Neural cell (in vitro differentiated cells): ENCODE measurements at regions not wholly inside any gene's neighbourhood (a gene's known extent, or its start where the extent isn't known, plus 50 kb on each side); places are given as distances from the start of the nearest gene placed in this dataset.

Experiments
- H2AFZ ChIP-seq: fragments of 200-600, 300-800 bp; sonication (generic), shearing (Covaris generic); 2 replicates; pipeline ENCODE4 v1.6.0; 2014; ENCODE audit warnings: low read depth, mild to moderate bottlenecking, antibody characterized with exemption, low read length, moderate library complexity
- H3F3A ChIP-seq: fragments of 200-600 bp; shearing (Covaris generic); 2 replicates; pipeline ENCODE4 v1.6.1; 2016; ENCODE audit warnings: mild to moderate bottlenecking, moderate library complexity, mixed read lengths, antibody characterized with exemption, low read length; ENCODE audit not compliant: insufficient read depth, poor library complexity, severe bottlenecking
- H3K27ac ChIP-seq: fragments of 200-600, 300-800 bp; sonication (generic), shearing (Covaris generic); 2 replicates; pipeline ENCODE4 v1.5.1; 2014; ENCODE audit warnings: mild to moderate bottlenecking, low read length, moderate library complexity
- H3K27me3 ChIP-seq: fragments of 300-800, 200-600 bp; sonication (generic), shearing (Covaris generic); 2 replicates; pipeline ENCODE4 v1.6.0; 2014; ENCODE audit warnings: mild to moderate bottlenecking, low read depth, low read length, moderate library complexity; ENCODE audit not compliant: insufficient read depth
- H3K36me3 ChIP-seq: fragments of 300-800, 200-600 bp; sonication (generic), shearing (Covaris generic); 2 replicates; pipeline ENCODE4 v1.5.1; 2014; ENCODE audit warnings: mild to moderate bottlenecking, antibody characterized with exemption, low read length, moderate library complexity; ENCODE audit not compliant: insufficient read depth
- H3K4me2 ChIP-seq: fragments of 300-800, 200-600 bp; sonication (generic), shearing (Covaris generic); 2 replicates; pipeline ENCODE4 v1.6.0; 2014; ENCODE audit warnings: mild to moderate bottlenecking, low read length
- H3K4me3 ChIP-seq: fragments of 300-800, 200-600 bp; sonication (generic), shearing (Covaris generic); 2 replicates; pipeline ENCODE4 v1.5.1; 2014; ENCODE audit warnings: mild to moderate bottlenecking, low read length, moderate library complexity
- H3K79me2 ChIP-seq: fragments of 200-600 bp; shearing (Covaris generic); replicated peaks from 2 replicates; pipeline ENCODE4 v1.6.0; 2014; ENCODE audit warnings: mild to moderate bottlenecking, low read length, moderate library complexity; ENCODE audit not compliant: insufficient read depth
- H3K9ac ChIP-seq: fragments of 300-800, 200-600 bp; sonication (generic), shearing (Covaris generic); 2 replicates; pipeline ENCODE4 v1.6.1; 2016; ENCODE audit warnings: mild to moderate bottlenecking, low read length, mixed read lengths
- H3K9me2 ChIP-seq: fragments of 200-600 bp; shearing (Covaris generic); 2 replicates; pipeline ENCODE4 v1.6.1; 2016; ENCODE audit warnings: mild to moderate bottlenecking, low read length, mixed read lengths; ENCODE audit not compliant: insufficient read depth
- H3K9me3 ChIP-seq: fragments of 200-600, 300-800 bp; sonication (generic), shearing (Covaris generic); 2 replicates; pipeline ENCODE4 v1.6.1; 2016; ENCODE audit warnings: mild to moderate bottlenecking, mixed run types, low read length, moderate library complexity, mixed read lengths
- H4K20me1 ChIP-seq: fragments of 200-600 bp; shearing (Covaris generic); 2 replicates; pipeline ENCODE4 v1.6.1; 2016; ENCODE audit warnings: mild to moderate bottlenecking, mixed run types; ENCODE audit not compliant: insufficient read depth
- EP300 ChIP-seq: fragments of 450-650 bp; conservative IDR thresholded peaks from 2 replicates; pipeline ENCODE4 v1.6.1; 2014; ENCODE audit warnings: antibody characterized with exemption, mild to moderate bottlenecking, moderate library complexity; ENCODE audit not compliant: poor library complexity, severe bottlenecking
- EZH2 ChIP-seq: fragments of 200-600, 300-800 bp; shearing (Covaris generic), sonication (generic); IDR thresholded peaks from 2 replicates; pipeline ENCODE4 v1.6.1; 2014; ENCODE audit warnings: antibody characterized with exemption, low read length, borderline replicate concordance, mild to moderate bottlenecking; ENCODE audit not compliant: insufficient read depth, poor library complexity, severe bottlenecking
- MXI1 ChIP-seq: fragments of 450-650 bp; conservative IDR thresholded peaks from 2 replicates; pipeline ENCODE4 v1.6.1; 2014; ENCODE audit warnings: antibody characterized with exemption, mild to moderate bottlenecking; ENCODE audit not compliant: poor library complexity, severe bottlenecking
- POLR2AphosphoS5 ChIP-seq: IDR thresholded peaks from 2 replicates; pipeline ENCODE4 v1.6.1; 2012
- RAD21 ChIP-seq: fragments of 450-650 bp; conservative IDR thresholded peaks from 2 replicates; pipeline ENCODE4 v1.6.1; 2014; ENCODE audit warnings: antibody characterized with exemption, mild to moderate bottlenecking, moderate library complexity
- SMC3 ChIP-seq: fragments of 450-650 bp; conservative IDR thresholded peaks from 2 replicates; pipeline ENCODE4 v1.6.1; 2014; ENCODE audit warnings: antibody characterized with exemption, mild to moderate bottlenecking, moderate library complexity; ENCODE audit not compliant: poor library complexity
- TAF1 ChIP-seq: IDR thresholded peaks from 2 replicates; pipeline ENCODE4 v1.6.1; 2012; ENCODE audit warnings: low read depth
- TF ChIP-seq, protein P1 (sequence below): IDR thresholded peaks from 2 replicates; pipeline ENCODE4 v1.6.1; 2012; ENCODE audit warnings: borderline replicate concordance
- TF ChIP-seq, protein P2 (sequence below): fragments of 450-650 bp; IDR thresholded peaks from 2 replicates; pipeline ENCODE4 v1.5.1; 2014; ENCODE audit warnings: antibody characterized with exemption, mild to moderate bottlenecking, moderate library complexity; ENCODE audit not compliant: poor library complexity, severe bottlenecking

DNA sequence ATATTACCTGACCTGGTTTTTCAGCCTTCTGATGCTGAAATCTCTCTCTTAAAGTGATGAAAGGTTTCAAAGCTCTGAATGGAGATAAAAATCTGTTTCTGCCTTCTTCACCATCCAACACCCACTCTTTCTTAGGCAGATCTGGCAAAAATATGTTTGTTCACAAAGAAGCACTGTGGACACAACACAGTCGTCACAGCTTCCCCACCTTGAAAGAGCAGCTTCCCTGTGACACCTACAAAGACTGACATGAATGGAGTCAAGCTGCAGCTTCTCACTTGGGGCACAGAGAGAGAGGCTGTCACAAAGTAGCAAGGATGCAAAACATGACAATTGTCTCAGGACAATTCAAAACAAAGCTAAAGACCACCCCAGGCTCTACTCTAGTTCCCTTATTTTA is 86.5 kb downstream of the ICOS start:
- Histone ChIP-seq H3K4me3 (no peak overlapping the region), H3F3A (no peaks in the 10 kb centered on the region), H3K27ac (no peak overlapping the region), H3K27me3 (no peaks in the 10 kb centered on the region), H3K36me3 (no peaks in the 10 kb centered on the region), H3K9me3 (no peaks in the 10 kb centered on the region), H4K20me1 (no peaks in the 10 kb centered on the region), H3K9me2 (no peaks in the 10 kb centered on the region), H3K79me2 (no peaks in the 10 kb centered on the region), H3K4me2 (no peak overlapping the region), H3K9ac (no peak overlapping the region), H2AFZ (no peak overlapping the region)
- TF ChIP-seq SMC3 (no peak), RAD21 (no peak), MXI1 (no peak), EP300 (no peak), EZH2 (no peak), TAF1 (no peak), POLR2AphosphoS5 (no peak)
- TF ChIP-seq, protein P1, sequence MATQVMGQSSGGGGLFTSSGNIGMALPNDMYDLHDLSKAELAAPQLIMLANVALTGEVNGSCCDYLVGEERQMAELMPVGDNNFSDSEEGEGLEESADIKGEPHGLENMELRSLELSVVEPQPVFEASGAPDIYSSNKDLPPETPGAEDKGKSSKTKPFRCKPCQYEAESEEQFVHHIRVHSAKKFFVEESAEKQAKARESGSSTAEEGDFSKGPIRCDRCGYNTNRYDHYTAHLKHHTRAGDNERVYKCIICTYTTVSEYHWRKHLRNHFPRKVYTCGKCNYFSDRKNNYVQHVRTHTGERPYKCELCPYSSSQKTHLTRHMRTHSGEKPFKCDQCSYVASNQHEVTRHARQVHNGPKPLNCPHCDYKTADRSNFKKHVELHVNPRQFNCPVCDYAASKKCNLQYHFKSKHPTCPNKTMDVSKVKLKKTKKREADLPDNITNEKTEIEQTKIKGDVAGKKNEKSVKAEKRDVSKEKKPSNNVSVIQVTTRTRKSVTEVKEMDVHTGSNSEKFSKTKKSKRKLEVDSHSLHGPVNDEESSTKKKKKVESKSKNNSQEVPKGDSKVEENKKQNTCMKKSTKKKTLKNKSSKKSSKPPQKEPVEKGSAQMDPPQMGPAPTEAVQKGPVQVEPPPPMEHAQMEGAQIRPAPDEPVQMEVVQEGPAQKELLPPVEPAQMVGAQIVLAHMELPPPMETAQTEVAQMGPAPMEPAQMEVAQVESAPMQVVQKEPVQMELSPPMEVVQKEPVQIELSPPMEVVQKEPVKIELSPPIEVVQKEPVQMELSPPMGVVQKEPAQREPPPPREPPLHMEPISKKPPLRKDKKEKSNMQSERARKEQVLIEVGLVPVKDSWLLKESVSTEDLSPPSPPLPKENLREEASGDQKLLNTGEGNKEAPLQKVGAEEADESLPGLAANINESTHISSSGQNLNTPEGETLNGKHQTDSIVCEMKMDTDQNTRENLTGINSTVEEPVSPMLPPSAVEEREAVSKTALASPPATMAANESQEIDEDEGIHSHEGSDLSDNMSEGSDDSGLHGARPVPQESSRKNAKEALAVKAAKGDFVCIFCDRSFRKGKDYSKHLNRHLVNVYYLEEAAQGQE, result no peak
- TF ChIP-seq, protein P2, sequence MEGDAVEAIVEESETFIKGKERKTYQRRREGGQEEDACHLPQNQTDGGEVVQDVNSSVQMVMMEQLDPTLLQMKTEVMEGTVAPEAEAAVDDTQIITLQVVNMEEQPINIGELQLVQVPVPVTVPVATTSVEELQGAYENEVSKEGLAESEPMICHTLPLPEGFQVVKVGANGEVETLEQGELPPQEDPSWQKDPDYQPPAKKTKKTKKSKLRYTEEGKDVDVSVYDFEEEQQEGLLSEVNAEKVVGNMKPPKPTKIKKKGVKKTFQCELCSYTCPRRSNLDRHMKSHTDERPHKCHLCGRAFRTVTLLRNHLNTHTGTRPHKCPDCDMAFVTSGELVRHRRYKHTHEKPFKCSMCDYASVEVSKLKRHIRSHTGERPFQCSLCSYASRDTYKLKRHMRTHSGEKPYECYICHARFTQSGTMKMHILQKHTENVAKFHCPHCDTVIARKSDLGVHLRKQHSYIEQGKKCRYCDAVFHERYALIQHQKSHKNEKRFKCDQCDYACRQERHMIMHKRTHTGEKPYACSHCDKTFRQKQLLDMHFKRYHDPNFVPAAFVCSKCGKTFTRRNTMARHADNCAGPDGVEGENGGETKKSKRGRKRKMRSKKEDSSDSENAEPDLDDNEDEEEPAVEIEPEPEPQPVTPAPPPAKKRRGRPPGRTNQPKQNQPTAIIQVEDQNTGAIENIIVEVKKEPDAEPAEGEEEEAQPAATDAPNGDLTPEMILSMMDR, result no peak

DNA sequence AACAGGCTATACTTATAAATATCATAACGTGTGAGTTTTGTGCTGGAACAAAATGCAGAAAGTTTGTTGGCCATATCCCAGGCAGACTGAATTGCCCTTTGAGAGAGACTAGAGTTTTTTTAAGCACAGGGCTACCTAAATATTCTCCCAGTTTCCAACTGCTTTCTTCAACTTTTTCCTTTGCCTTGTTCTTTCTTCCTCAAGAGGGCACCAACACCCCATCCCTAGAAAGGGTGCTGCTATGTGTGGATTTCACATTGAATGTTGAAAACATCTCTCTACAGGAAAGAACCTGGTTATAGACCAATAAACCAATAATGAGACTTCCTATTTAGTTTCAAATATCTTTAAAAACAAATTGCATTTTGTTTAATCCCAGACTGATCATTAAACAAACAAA is 87.9 kb downstream of the ICOS start:
- H3K9me3 ChIP-seq, result no peaks in the 10 kb centered on the region
- H4K20me1 ChIP-seq, result no peaks in the 10 kb centered on the region
- TF ChIP-seq EP300 (no peak), MXI1 (no peak), RAD21 (peak; percentile 92), EZH2 (no peak), SMC3 (peak; percentile 83), TAF1 (no peak), POLR2AphosphoS5 (no peak)
- TF ChIP-seq, protein P2, result peak; percentile 87
- TF ChIP-seq, protein P1, result no peak
- H3K9ac ChIP-seq, result no peak overlapping the region
- no peaks in the 10 kb centered on the region for H3K79me2 ChIP-seq
- H3K4me3 ChIP-seq, result no peak overlapping the region
- no peaks in the 10 kb centered on the region for H3K9me2 ChIP-seq
- H3K27ac ChIP-seq, result no peak overlapping the region
- H3K4me2 ChIP-seq, result no peak overlapping the region
- no peaks in the 10 kb centered on the region for H3K27me3 ChIP-seq
- H3K36me3 ChIP-seq, result no peaks in the 10 kb centered on the region
- H3F3A ChIP-seq, result no peaks in the 10 kb centered on the region
- no peak overlapping the region for H2AFZ ChIP-seq
